ENCODE measurements at regions not wholly inside any gene's neighbourhood (a gene's known extent, or its start where the extent isn't known, plus 50 kb on each side); places are given as distances from the start of the nearest gene placed in this dataset.

DNA sequence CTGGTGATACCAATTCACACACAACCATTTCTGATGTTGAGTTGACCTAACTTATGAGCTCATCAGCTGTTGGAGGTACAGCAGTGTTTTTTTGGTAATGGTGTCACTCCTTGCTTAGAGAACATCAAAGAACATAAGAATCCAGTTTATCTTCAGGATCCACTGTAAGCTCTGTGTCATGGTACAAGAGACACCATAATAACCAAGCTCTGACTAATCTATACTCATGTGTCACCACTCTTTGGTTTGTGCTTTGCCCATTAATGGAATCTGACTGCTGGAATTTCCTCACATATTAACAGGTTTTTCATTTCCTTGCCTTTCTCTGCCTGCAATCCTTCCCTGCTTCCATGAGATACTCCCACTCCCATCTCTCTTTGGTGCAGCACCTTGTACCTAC lies 735.1 kb upstream of the LCORL start:
- no peaks in the 10 kb centered on the region for H3K27me3 Mint-ChIP-seq (ENCODE audit: low read depth)
- no peaks in the 10 kb centered on the region for H3K36me3 Mint-ChIP-seq (ENCODE audit: low read depth)
- no peak for DNase-seq (ENCODE audit: low read depth, low spot score)
- no peak overlapping the region for H3K27ac Mint-ChIP-seq (ENCODE audit: unreplicated experiment)
- no peaks in the 10 kb centered on the region for H3K9me3 Mint-ChIP-seq
- H3K4me1 Mint-ChIP-seq: no peaks in the 10 kb centered on the region
- TF ChIP-seq, protein P1, sequence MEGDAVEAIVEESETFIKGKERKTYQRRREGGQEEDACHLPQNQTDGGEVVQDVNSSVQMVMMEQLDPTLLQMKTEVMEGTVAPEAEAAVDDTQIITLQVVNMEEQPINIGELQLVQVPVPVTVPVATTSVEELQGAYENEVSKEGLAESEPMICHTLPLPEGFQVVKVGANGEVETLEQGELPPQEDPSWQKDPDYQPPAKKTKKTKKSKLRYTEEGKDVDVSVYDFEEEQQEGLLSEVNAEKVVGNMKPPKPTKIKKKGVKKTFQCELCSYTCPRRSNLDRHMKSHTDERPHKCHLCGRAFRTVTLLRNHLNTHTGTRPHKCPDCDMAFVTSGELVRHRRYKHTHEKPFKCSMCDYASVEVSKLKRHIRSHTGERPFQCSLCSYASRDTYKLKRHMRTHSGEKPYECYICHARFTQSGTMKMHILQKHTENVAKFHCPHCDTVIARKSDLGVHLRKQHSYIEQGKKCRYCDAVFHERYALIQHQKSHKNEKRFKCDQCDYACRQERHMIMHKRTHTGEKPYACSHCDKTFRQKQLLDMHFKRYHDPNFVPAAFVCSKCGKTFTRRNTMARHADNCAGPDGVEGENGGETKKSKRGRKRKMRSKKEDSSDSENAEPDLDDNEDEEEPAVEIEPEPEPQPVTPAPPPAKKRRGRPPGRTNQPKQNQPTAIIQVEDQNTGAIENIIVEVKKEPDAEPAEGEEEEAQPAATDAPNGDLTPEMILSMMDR (conservative IDR thresholded peaks at IDR 0.05): no peak
- H3K4me3 Mint-ChIP-seq: no peak overlapping the region

DNA sequence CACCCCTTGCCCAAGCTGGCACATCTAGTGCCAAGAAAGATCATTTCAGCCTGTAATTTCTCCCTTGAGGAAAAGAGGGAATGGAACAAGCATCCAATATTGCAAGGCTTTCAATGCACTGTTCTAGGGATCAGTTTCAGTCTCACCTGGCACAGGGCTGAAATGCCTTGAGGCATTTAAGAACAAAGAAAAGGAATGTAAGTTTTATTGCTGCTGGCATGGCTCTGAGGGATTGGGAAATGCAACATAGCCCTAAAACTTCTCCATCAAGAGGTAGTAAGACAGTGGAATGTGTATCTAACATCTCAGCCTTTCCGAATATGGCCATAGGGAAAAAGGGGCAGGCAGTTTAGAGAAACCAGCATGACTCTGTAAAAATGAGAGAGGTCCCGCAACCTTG lies 732.6 kb upstream of the LCORL start:
- DNase-seq (ENCODE audit: low read depth, low spot score): no peak
- H3K4me3 Mint-ChIP-seq: no peak overlapping the region
- no peaks in the 10 kb centered on the region for H3K27me3 Mint-ChIP-seq (ENCODE audit: low read depth)
- no peak overlapping the region for H3K27ac Mint-ChIP-seq (ENCODE audit: unreplicated experiment)
- TF ChIP-seq, protein P1 (conservative IDR thresholded peaks at IDR 0.05): no peak
- no peaks in the 10 kb centered on the region for H3K4me1 Mint-ChIP-seq
- H3K9me3 Mint-ChIP-seq: no peaks in the 10 kb centered on the region
- H3K36me3 Mint-ChIP-seq (ENCODE audit: low read depth): no peaks in the 10 kb centered on the region

DNA sequence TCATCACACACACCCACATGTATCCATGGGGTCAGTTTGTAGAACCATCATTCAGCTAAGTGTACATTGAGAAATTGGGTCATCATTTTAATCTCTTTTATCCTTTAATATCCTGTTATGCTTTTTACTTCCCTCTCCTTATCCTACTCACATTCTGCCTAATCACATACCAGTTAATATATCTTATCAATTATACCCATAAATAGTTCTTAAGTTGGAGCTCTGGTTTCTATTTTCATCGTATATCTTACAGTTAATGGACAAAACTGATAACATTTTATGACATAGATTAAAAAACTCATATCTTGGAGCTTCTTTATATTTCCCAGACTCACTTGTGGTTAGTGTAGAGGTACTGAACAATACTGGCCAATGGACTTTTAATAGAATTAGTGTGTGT lies 729.5 kb upstream of the LCORL start:
- Mint-ChIP-seq H3K27ac (ENCODE audit: unreplicated experiment) (no peak overlapping the region), H3K9me3 (no peaks in the 10 kb centered on the region), H3K4me3 (no peak overlapping the region), H3K27me3 (ENCODE audit: low read depth) (no peaks in the 10 kb centered on the region), H3K4me1 (no peaks in the 10 kb centered on the region), H3K36me3 (ENCODE audit: low read depth) (no peaks in the 10 kb centered on the region)
- no peak for DNase-seq (ENCODE audit: low read depth, low spot score)
- TF ChIP-seq, protein P1 (conservative IDR thresholded peaks at IDR 0.05): no peak

DNA sequence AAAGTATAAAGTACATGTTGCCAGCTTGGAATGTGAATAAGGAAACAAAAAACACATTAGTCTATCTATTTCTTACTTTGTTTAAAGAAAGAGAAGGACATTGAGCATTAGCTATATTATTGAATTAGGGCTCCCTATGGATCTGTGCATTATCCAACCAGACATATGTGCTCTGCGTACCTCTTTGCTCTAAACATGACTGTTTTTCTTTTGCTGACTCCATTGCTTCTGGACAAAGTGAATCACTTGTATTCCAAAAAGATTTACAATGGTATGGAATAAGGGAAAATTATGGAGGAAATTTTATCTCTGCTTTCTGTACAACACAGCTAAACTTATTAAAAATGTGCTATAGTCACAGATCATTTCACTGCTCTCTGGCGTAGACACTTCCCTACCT lies 727.8 kb upstream of the LCORL start:
- H3K27me3 Mint-ChIP-seq (ENCODE audit: low read depth): no peaks in the 10 kb centered on the region
- no peak for DNase-seq (ENCODE audit: low read depth, low spot score)
- H3K9me3 Mint-ChIP-seq: no peaks in the 10 kb centered on the region
- no peaks in the 10 kb centered on the region for H3K36me3 Mint-ChIP-seq (ENCODE audit: low read depth)
- no peak overlapping the region for H3K4me3 Mint-ChIP-seq
- H3K4me1 Mint-ChIP-seq: no peaks in the 10 kb centered on the region
- TF ChIP-seq, protein P1 (conservative IDR thresholded peaks at IDR 0.05): no peak
- no peak overlapping the region for H3K27ac Mint-ChIP-seq (ENCODE audit: unreplicated experiment)

DNA sequence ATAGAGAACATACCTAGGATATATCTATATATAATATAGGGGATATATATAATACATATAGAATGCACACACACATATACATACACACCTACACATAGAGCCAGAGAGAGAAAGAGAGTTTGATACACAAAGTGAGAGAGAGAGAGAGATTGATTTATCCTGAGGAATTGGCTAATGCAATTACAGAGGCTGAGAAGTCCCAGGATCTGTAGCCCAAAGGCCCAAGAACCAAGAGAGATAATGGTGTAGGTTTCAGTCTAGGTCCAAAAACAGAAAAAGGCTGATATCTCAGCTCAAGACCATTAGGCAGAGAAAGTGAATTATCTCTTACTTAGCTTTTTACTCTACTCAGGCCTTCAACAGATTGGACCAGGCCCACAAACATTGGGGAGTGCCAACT lies 715.0 kb upstream of the LCORL start:
- H3K36me3 Mint-ChIP-seq (ENCODE audit: low read depth): no peaks in the 10 kb centered on the region
- no peak overlapping the region for H3K4me3 Mint-ChIP-seq
- H3K27me3 Mint-ChIP-seq (ENCODE audit: low read depth): no peaks in the 10 kb centered on the region
- H3K27ac Mint-ChIP-seq (ENCODE audit: unreplicated experiment): no peak overlapping the region
- H3K9me3 Mint-ChIP-seq: no peaks in the 10 kb centered on the region
- DNase-seq (ENCODE audit: low read depth, low spot score): no peak
- TF ChIP-seq, protein P1 (conservative IDR thresholded peaks at IDR 0.05): no peak
- peaks cover 5% of the 10 kb centered on the region for H3K4me1 Mint-ChIP-seq

DNA sequence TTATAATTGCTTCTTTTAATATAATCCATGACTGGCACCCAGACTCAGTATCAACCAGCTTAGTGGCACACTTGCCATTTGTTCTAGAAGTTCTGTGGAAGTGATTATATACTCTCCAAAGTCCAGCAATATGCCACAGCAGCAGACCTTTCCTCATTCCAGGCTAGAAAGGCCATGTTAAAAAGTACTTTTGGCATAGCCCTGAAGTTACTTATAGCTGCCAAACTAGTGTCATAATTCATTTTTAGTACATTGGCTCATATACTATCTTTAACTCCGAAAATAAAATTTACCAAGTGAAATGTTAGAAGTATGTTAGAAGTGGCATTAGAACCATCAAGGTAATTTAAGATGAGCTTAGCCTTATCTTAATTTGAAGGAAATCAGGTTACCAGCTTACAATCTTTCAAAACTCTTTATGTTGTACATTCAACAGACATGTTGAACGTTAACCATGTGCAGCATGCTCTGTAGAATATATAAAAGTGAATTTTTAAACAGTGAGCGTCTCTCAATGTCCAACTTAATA lies 714.2 kb upstream of the LCORL start:
- no peaks in the 10 kb centered on the region for H3K36me3 Mint-ChIP-seq (ENCODE audit: low read depth)
- no peaks in the 10 kb centered on the region for H3K9me3 Mint-ChIP-seq
- DNase-seq (ENCODE audit: low read depth, low spot score): no peak
- no peaks in the 10 kb centered on the region for H3K27me3 Mint-ChIP-seq (ENCODE audit: low read depth)
- no peak overlapping the region for H3K27ac Mint-ChIP-seq (ENCODE audit: unreplicated experiment)
- TF ChIP-seq, protein P1 (conservative IDR thresholded peaks at IDR 0.05): no peak
- H3K4me1 Mint-ChIP-seq: peaks cover 5% of the 10 kb centered on the region
- no peak overlapping the region for H3K4me3 Mint-ChIP-seq
